ENCODE measurements at regions not wholly inside any gene's neighbourhood (a gene's known extent, or its start where the extent isn't known, plus 50 kb on each side); places are given as distances from the start of the nearest gene placed in this dataset.

- TF ChIP-seq GATA2 (IDR thresholded peaks at IDR 0.05; ENCODE audit: low read depth, low read length), result no peak
- TF ChIP-seq GATA3 (IDR thresholded peaks at IDR 0.05; ENCODE audit: low read depth, low read length), result no peak
These were observed 156.0 kb upstream of the TIAM1 start for GRCh38 chr21:31500071-31500470.

Data from SH-SY5Y (cell line).